ENCODE measurements at regions not wholly inside any gene's neighbourhood (a gene's known extent, or its start where the extent isn't known, plus 50 kb on each side); places are given as distances from the start of the nearest gene placed in this dataset.
A peak's percentile ranks its signal among the peaks of the same experiment; 100 is the strongest.

DNA sequence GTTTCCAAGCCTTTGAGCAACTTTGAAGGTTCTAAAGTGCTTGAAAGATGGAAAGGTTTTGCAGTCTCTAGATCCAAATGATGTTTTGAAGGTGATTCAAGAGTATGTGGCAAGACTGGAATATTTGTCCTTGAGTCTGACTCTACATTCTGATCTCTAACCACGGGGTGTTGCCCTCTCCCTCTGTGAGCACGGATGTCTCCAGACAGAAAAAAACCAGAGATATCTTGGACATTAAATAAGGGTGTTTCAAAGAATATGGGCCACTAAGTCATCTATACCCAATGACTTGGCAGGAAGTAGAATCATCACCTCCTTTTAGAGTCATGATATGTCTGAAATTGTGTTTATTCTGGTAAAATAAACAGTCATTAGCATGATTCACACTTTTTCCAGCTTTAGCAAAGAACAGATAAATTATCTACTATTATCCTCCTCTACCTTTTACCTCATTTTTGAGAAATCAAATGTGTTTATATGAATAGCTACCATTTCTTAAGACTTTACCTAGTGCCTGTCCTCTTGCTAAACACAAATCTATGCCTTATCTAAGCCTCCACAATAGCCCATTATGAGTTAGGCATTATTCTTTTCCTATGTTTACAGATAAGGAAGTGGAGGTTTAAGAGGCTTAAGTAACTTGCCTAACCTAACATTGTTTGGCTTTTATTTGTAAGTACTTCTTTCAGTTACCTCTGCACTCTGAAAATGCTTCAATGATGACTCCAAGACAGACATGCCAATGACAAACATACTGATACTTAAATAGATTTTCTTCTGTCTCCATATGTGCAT lies 384.4 kb downstream of the BMP2 start:
- H3K4me3 ChIP-seq, result no peak overlapping the region
- H3K4me1 ChIP-seq, result peaks cover 0 to 10% (median 0%) of the 10 kb centered on the region in 4 donors
- DNase-seq (ENCODE audit: low spot score in 2 of 2), result no peak
- no peaks in the 10 kb centered on the region for H3K9me3 ChIP-seq
- H3K36me3 ChIP-seq, result no peaks in the 10 kb centered on the region
- H3K27ac ChIP-seq, result no peak overlapping the region
- 54 to 76% methylated on average over 2 of the region's 2 CpGs for WGBS, 2 donors
- no peaks in the 10 kb centered on the region for H3K27me3 ChIP-seq
- TF ChIP-seq, protein P1, sequence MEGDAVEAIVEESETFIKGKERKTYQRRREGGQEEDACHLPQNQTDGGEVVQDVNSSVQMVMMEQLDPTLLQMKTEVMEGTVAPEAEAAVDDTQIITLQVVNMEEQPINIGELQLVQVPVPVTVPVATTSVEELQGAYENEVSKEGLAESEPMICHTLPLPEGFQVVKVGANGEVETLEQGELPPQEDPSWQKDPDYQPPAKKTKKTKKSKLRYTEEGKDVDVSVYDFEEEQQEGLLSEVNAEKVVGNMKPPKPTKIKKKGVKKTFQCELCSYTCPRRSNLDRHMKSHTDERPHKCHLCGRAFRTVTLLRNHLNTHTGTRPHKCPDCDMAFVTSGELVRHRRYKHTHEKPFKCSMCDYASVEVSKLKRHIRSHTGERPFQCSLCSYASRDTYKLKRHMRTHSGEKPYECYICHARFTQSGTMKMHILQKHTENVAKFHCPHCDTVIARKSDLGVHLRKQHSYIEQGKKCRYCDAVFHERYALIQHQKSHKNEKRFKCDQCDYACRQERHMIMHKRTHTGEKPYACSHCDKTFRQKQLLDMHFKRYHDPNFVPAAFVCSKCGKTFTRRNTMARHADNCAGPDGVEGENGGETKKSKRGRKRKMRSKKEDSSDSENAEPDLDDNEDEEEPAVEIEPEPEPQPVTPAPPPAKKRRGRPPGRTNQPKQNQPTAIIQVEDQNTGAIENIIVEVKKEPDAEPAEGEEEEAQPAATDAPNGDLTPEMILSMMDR (IDR thresholded peaks at IDR 0.05), result no peak
- TF ChIP-seq POLR2A (IDR thresholded peaks at IDR 0.05) (no peak), EP300 (IDR thresholded peaks at IDR 0.05) (no peak)

DNA sequence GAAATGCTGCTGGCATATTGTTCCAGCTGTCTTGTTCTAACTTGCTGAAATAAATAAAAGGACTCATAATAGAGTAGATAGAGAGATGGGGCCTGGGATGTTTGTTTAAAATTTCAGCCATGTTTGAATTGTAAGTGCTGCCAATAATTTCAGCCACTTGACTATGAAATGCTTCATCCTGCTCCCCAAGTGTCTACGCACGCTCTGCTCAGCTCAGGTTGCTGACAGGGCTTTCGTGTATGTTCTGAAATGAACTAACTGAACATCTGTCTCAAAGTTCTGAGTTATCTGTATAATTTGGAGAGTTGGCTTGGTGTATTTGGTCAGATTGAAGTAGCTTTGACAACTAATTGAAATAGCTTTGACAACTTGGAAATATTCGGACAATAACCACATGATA lies 387.8 kb downstream of the BMP2 start:
- 92 to 93% methylated on average over 4 of the region's 4 CpGs for WGBS, 2 donors
- H3K9me3 ChIP-seq, result no peaks in the 10 kb centered on the region
- H3K27me3 ChIP-seq, result no peaks in the 10 kb centered on the region
- H3K4me3 ChIP-seq, result no peak overlapping the region
- no peaks in the 10 kb centered on the region for H3K4me1 ChIP-seq
- no peak for TF ChIP-seq EP300 (IDR thresholded peaks at IDR 0.05)
- no peak for TF ChIP-seq POLR2A (IDR thresholded peaks at IDR 0.05)
- TF ChIP-seq, protein P1 (IDR thresholded peaks at IDR 0.05), result no peak
- no peaks in the 10 kb centered on the region for H3K36me3 ChIP-seq
- H3K27ac ChIP-seq, result no peak overlapping the region
- no peak for DNase-seq (ENCODE audit: low spot score in 2 of 2)

DNA sequence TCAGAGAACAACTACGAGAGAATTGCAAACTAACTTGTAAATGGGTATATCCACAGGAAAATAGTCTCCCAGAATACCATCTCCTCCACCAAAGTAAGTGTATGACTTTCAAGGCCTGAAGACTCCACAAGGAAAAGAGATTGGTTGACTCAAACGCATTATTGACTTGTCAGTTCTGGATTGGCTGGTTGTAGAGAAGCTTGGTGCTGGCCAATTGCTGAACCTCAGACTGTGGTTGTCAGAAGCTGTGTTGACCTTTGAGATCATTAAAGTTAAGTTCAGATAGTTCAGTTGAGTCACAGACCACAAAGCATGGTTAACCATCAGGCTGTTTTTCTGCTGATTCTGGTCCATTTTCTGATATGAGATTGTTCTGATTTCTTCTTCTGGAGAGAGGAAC lies 388.3 kb downstream of the BMP2 start:
- H3K9me3 ChIP-seq, result no peaks in the 10 kb centered on the region
- H3K27ac ChIP-seq, result no peak overlapping the region
- TF ChIP-seq, protein P1 (IDR thresholded peaks at IDR 0.05), result no peak
- TF ChIP-seq POLR2A (IDR thresholded peaks at IDR 0.05), result no peak
- TF ChIP-seq EP300 (IDR thresholded peaks at IDR 0.05), result no peak
- no peak for DNase-seq (ENCODE audit: low spot score in 2 of 2)
- no peak overlapping the region for H3K4me3 ChIP-seq
- no peaks in the 10 kb centered on the region for H3K27me3 ChIP-seq
- H3K36me3 ChIP-seq, result no peaks in the 10 kb centered on the region
- WGBS, 2 donors, result 81 to 97% methylated on average over 2 of the region's 2 CpGs
- no peaks in the 10 kb centered on the region for H3K4me1 ChIP-seq

DNA sequence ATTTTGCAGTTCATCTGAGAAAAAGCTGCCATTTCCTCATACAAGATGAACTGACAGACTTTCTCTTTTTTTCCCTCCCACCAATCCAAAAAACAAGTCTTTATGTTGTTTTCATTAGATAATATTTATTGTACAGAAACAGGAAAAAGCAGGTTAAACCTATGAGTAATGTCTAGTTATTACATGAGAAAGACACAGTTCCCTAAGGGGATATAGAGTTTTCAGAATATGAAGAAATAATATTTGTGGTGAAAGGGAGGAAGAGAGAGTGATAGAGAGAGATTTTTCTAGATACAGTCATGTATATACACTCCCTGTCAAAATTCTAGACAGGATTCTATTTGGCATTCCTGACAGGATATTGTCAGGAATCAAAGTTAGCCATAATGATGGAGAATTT lies 392.4 kb downstream of the BMP2 start:
- no peak overlapping the region for H3K27ac ChIP-seq
- no peaks in the 10 kb centered on the region for H3K36me3 ChIP-seq
- TF ChIP-seq, protein P1 (IDR thresholded peaks at IDR 0.05), result no peak
- TF ChIP-seq POLR2A (IDR thresholded peaks at IDR 0.05) (no peak), EP300 (IDR thresholded peaks at IDR 0.05) (no peak)
- no peaks in the 10 kb centered on the region for H3K9me3 ChIP-seq
- no peaks in the 10 kb centered on the region for H3K27me3 ChIP-seq
- H3K4me3 ChIP-seq, result no peak overlapping the region
- H3K4me1 ChIP-seq, result no peaks in the 10 kb centered on the region
- DNase-seq (ENCODE audit: low spot score in 2 of 2), result no peak

DNA sequence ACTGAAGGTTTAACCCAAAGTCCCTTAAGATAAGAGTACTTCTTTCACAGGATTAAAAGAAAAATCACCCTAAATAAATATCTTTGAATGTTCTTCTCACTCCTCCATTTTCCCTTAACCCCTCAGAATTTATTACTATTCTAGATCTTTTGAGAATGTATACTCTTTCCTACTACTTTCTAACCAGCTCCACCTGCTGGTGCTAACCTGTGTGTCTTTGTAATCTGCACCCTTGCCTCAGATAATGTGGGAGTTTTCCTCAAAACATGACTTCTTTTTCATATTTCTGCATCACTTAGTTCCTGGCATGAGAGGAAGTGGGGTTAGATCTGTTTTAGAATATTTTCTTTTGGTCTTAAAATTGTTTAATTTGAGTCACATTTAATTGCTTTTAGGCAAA lies 394.2 kb downstream of the BMP2 start:
- Histone ChIP-seq H3K36me3 (no peaks in the 10 kb centered on the region), H3K27ac (no peak overlapping the region), H3K4me1 (no peaks in the 10 kb centered on the region), H3K27me3 (no peaks in the 10 kb centered on the region), H3K4me3 (no peak overlapping the region), H3K9me3 (no peaks in the 10 kb centered on the region)
- peak in 1 of 2 donors; percentile 32 for DNase-seq (ENCODE audit: low spot score in 2 of 2)
- TF ChIP-seq POLR2A (IDR thresholded peaks at IDR 0.05), result no peak
- TF ChIP-seq, protein P1 (IDR thresholded peaks at IDR 0.05), result peak in 1 of 5 experiments; percentile 17

Data from tibial nerve (tissue), 4 donors.